HG03280 (cell line): ENCODE measurements at regions not wholly inside any gene's neighbourhood (a gene's known extent, or its start where the extent isn't known, plus 50 kb on each side); places are given as distances from the start of the nearest gene placed in this dataset.
"Not testable (repeated sequence)": the region's sequence is repeated elsewhere in the genome, so short reads cannot be mapped to it uniquely, and the experiment has no call there.

Source experiments
- ATAC-seq: cut with Tn5 transposase; IDR thresholded peaks from one replicate; pipeline ENCODE4 v1.9.1; 2021; ENCODE audit warnings: mild to moderate bottlenecking, moderate library complexity; ENCODE audit not compliant: unreplicated experiment

GRCh38 chr3:144437989-144438388 is 466.4 kb downstream of the DIPK2A start:
- ATAC-seq: no peak

GRCh38 chr3:144444061-144444460 is 472.4 kb downstream of the DIPK2A start:
- no peak for ATAC-seq

GRCh38 chr3:144444546-144444945 is 472.9 kb downstream of the DIPK2A start:
- no peak for ATAC-seq

- no peak for ATAC-seq
Measured at GRCh38 chr3:144455841-144456440, 484.3 kb downstream of the DIPK2A start.

- no peak for ATAC-seq
Measured at GRCh38 chr3:144457758-144458157, 486.1 kb downstream of the DIPK2A start.

- no peak for ATAC-seq
Measured at GRCh38 chr3:144458283-144458682, 486.7 kb downstream of the DIPK2A start.

- no peak for ATAC-seq
Measured at GRCh38 chr3:144462337-144462736, 490.7 kb downstream of the DIPK2A start.

- no peak for ATAC-seq
Measured at GRCh38 chr3:144463911-144464310, 492.3 kb downstream of the DIPK2A start.

GRCh38 chr3:144466114-144466513 is 494.5 kb downstream of the DIPK2A start:
- ATAC-seq: no peak

- ATAC-seq: no peak
Measured at GRCh38 chr3:144466540-144466939, 494.9 kb downstream of the DIPK2A start.

GRCh38 chr3:144470666-144471065 is 499.0 kb downstream of the DIPK2A start:
- ATAC-seq: no peak

GRCh38 chr3:144477593-144477992 is 506.0 kb downstream of the DIPK2A start:
- no peak for ATAC-seq

- no peak for ATAC-seq
Measured at GRCh38 chr3:144480416-144480919, 508.8 kb downstream of the DIPK2A start.

- ATAC-seq: no peak
Measured at GRCh38 chr3:144482876-144483275, 511.3 kb downstream of the DIPK2A start.

GRCh38 chr3:144487011-144487410 is 515.4 kb downstream of the DIPK2A start:
- no peak for ATAC-seq

GRCh38 chr3:144488927-144489326 is 517.3 kb downstream of the DIPK2A start:
- ATAC-seq: no peak

- no peak for ATAC-seq
Measured at GRCh38 chr3:144491333-144491732, 519.7 kb downstream of the DIPK2A start.

- ATAC-seq: not testable (repeated sequence)
Measured at GRCh38 chr3:144494651-144495050, 523.0 kb downstream of the DIPK2A start.

- no peak for ATAC-seq
Measured at GRCh38 chr3:144496141-144496835, 524.7 kb downstream of the DIPK2A start.

- ATAC-seq: no peak
Measured at GRCh38 chr3:144497452-144497851, 525.8 kb downstream of the DIPK2A start.

- no peak for ATAC-seq
Measured at GRCh38 chr3:144499001-144499930, 527.6 kb downstream of the DIPK2A start.
